Nephron progenitor cell (in vitro differentiated cells): ENCODE measurements at regions not wholly inside any gene's neighbourhood (a gene's known extent, or its start where the extent isn't known, plus 50 kb on each side); places are given as distances from the start of the nearest gene placed in this dataset.

Source experiments
- DNase-seq: peaks from one replicate; pipeline ENCODE4 v3.0.0; 2021
- H3K27ac Mint-ChIP-seq: 2 replicates; pipeline ENCODE4 v1.8.0; 2021; ENCODE audit warnings: mild to moderate bottlenecking, moderate library complexity, mixed read lengths
- H3K27me3 Mint-ChIP-seq: 2 replicates; pipeline ENCODE4 v1.8.0; 2021; ENCODE audit warnings: mild to moderate bottlenecking, low read depth, mixed read lengths; ENCODE audit not compliant: poor library complexity
- H3K36me3 Mint-ChIP-seq: 2 replicates; pipeline ENCODE4 v1.8.0; 2021; ENCODE audit warnings: low read depth, mixed read lengths
- H3K4me1 Mint-ChIP-seq: 2 replicates; pipeline ENCODE4 v1.8.0; 2021; ENCODE audit warnings: mixed read lengths
- H3K4me3 Mint-ChIP-seq: 2 replicates; pipeline ENCODE4 v1.8.0; 2021; ENCODE audit warnings: mild to moderate bottlenecking, moderate library complexity, mixed read lengths
- H3K9me3 Mint-ChIP-seq: 2 replicates; pipeline ENCODE4 v1.8.0; 2021; ENCODE audit warnings: mild to moderate bottlenecking, moderate library complexity, mixed read lengths
- TF ChIP-seq, protein P1 (sequence below): fragments of 200-600 bp; sonication (generic); IDR thresholded peaks from 2 replicates; pipeline ENCODE4 v1.5.0; 2021; ENCODE audit warnings: antibody characterized with exemption

DNA sequence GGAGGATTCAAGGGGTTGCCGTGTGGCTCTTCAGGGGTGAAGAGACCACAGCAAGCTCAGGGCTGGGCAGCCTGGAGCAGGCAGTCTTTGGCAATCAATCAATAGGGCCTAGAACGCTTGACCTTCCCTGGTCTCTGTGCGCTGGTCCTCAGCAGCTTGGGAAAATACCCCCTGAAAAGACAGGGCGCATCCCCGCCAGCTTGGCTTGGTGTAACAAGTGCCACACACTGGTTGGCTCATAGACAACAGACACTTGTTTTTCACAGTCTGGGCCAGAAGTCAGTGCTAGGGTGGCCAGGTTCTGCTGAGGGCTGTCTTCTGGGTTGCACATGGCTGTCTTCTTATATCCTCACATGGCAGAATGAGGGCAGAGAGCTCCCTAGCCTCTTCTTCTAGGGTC is 141.1 kb downstream of the HSD17B3 start:
- DNase-seq, result no peak
- Mint-ChIP-seq H3K9me3 (peaks cover 8% of the 10 kb centered on the region), H3K4me3 (no peak overlapping the region), H3K27ac (no peak overlapping the region), H3K4me1 (peaks cover 34% of the 10 kb centered on the region), H3K36me3 (no peaks in the 10 kb centered on the region), H3K27me3 (peaks cover 26% of the 10 kb centered on the region)
- TF ChIP-seq, protein P1, sequence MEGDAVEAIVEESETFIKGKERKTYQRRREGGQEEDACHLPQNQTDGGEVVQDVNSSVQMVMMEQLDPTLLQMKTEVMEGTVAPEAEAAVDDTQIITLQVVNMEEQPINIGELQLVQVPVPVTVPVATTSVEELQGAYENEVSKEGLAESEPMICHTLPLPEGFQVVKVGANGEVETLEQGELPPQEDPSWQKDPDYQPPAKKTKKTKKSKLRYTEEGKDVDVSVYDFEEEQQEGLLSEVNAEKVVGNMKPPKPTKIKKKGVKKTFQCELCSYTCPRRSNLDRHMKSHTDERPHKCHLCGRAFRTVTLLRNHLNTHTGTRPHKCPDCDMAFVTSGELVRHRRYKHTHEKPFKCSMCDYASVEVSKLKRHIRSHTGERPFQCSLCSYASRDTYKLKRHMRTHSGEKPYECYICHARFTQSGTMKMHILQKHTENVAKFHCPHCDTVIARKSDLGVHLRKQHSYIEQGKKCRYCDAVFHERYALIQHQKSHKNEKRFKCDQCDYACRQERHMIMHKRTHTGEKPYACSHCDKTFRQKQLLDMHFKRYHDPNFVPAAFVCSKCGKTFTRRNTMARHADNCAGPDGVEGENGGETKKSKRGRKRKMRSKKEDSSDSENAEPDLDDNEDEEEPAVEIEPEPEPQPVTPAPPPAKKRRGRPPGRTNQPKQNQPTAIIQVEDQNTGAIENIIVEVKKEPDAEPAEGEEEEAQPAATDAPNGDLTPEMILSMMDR, result no peak

- Mint-ChIP-seq H3K27me3 (peaks cover 25% of the 10 kb centered on the region), H3K4me1 (peaks cover 34% of the 10 kb centered on the region), H3K9me3 (peaks cover 8% of the 10 kb centered on the region), H3K27ac (no peak overlapping the region), H3K4me3 (no peak overlapping the region), H3K36me3 (no peaks in the 10 kb centered on the region)
- DNase-seq, result no peak
- TF ChIP-seq, protein P1, result no peak
Measured at GRCh38 chr9:96160168-96160567, 141.8 kb downstream of the HSD17B3 start.

DNA sequence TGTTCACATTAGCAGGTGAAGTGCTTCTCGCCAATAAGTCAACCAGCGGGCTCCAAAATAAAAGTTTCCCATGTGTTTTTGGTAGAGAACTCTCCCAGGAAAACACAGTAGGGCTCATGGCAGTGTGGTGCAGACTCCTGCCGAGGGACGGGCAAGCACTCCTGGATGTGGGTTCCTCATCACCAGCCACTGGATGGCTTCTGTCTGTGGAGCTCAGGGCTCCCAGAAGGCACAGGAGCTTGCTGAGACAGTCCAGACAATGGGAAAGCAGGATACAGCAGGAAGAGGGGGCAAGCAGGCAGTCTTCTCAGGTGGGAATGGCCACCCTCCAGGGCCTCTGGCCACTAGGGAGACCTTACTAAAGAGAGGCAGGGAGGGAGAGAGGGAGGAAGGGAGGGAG is 142.4 kb downstream of the HSD17B3 start:
- Mint-ChIP-seq H3K4me3 (no peak overlapping the region), H3K27me3 (peaks cover 23% of the 10 kb centered on the region), H3K27ac (no peak overlapping the region), H3K36me3 (no peaks in the 10 kb centered on the region), H3K9me3 (peaks cover 8% of the 10 kb centered on the region), H3K4me1 (peaks cover 34% of the 10 kb centered on the region)
- TF ChIP-seq, protein P1, result no peak
- no peak for DNase-seq

DNA sequence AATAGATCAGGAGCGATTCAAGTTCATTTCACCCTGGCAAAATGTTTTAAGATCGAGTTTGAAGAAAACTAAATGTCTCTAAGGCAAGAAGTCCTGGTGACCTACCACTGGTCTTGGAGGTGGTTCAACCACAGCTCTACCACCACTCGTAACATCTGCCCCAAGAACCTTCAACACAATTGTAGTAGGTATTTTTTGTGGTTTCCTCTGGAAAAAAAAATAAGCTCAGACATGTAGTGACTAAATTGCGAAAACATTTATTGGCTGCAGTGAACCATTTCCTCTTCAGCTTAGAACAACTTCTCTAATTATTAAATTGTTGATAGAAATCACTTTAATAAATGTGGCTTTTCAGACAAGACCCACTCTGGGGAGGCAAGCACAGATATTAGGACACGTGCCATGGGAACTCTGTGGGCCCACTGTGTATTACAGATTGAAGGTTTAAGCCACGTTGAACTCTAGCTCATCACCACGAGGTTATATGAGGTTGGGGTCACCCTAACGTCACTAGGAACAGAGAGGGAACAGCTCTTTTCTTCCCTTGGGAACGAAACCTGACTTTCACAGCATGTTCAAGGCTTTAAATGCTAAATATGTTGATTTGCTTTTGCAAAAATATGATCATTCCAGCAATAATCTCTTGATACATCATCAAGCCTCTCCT is 142.9 kb downstream of the HSD17B3 start:
- TF ChIP-seq, protein P1, result no peak

GRCh38 chr9:96158147-96158546 is 143.8 kb downstream of the HSD17B3 start:
- no peak for DNase-seq
- Mint-ChIP-seq H3K4me1 (peaks cover 34% of the 10 kb centered on the region), H3K9me3 (peaks cover 8% of the 10 kb centered on the region), H3K27me3 (peaks cover 21% of the 10 kb centered on the region), H3K4me3 (no peak overlapping the region), H3K36me3 (no peaks in the 10 kb centered on the region), H3K27ac (no peak overlapping the region)
- TF ChIP-seq, protein P1, result no peak

More for the DNA sequence above, 142.9 kb downstream of the HSD17B3 start:
- no peak for DNase-seq
- peaks cover 8% of the 10 kb centered on the region for H3K9me3 Mint-ChIP-seq
- H3K27me3 Mint-ChIP-seq, result peaks cover 26% of the 10 kb centered on the region
- H3K36me3 Mint-ChIP-seq, result no peaks in the 10 kb centered on the region
- H3K27ac Mint-ChIP-seq, result no peak overlapping the region
- H3K4me1 Mint-ChIP-seq, result peaks cover 34% of the 10 kb centered on the region
- no peak overlapping the region for H3K4me3 Mint-ChIP-seq

DNA sequence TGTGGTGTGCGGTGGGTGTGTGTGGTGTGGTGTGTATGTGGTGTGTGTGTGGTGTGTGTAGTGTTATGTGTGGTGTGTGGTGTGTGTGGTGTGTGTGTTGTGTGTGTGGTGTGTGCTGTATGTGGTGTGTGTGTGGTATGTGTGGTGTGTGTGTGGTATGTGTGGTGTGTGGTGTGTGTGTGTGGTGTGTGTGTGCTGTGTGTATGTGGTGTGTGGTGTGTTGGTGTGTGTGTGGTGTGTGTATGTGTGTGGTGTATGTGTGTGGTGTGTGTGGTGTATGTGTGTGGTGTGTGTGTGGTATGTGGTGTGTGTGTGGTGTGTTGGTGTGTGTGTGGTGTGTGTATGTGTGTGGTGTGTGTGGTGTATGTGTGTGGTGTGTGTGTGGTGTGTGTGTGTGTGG is 144.3 kb downstream of the HSD17B3 start:
- DNase-seq, result no peak
- TF ChIP-seq, protein P1, result no peak
- Mint-ChIP-seq H3K9me3 (peaks cover 8% of the 10 kb centered on the region), H3K27ac (no peak overlapping the region), H3K4me1 (peaks cover 34% of the 10 kb centered on the region), H3K36me3 (no peaks in the 10 kb centered on the region), H3K4me3 (no peak overlapping the region), H3K27me3 (peaks cover 20% of the 10 kb centered on the region)
